ENCODE measurements at regions not wholly inside any gene's neighbourhood (a gene's known extent, or its start where the extent isn't known, plus 50 kb on each side); places are given as distances from the start of the nearest gene placed in this dataset.
A peak's percentile ranks its signal among the peaks of the same experiment; 100 is the strongest.

DNA sequence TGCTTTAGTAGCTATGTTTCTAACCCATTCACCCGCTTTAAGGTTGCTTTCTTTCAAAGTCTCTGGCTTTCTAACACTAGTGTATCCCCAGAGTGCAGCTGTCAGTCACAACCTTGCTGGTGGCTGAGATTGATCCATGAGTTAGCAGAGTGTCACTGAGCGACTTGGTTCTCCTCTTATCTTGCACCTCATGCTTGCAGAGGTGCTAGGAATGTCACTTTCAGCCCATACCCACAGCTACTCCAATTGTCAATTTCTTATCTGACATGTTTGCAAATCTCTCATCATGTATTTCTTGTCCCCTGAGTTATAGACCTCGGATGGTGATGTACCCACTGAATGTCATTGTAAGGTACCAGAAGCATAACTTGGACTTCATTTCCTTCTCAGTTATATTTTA, 1110.2 kb downstream of the GALC start:
- in situ Hi-C loops (cut with HindIII; ENCODE audit: low sequenced_read_pairs), result no loop called here
- DNase-seq (ENCODE audit: low read depth), result no peak
- TF ChIP-seq, protein P1, sequence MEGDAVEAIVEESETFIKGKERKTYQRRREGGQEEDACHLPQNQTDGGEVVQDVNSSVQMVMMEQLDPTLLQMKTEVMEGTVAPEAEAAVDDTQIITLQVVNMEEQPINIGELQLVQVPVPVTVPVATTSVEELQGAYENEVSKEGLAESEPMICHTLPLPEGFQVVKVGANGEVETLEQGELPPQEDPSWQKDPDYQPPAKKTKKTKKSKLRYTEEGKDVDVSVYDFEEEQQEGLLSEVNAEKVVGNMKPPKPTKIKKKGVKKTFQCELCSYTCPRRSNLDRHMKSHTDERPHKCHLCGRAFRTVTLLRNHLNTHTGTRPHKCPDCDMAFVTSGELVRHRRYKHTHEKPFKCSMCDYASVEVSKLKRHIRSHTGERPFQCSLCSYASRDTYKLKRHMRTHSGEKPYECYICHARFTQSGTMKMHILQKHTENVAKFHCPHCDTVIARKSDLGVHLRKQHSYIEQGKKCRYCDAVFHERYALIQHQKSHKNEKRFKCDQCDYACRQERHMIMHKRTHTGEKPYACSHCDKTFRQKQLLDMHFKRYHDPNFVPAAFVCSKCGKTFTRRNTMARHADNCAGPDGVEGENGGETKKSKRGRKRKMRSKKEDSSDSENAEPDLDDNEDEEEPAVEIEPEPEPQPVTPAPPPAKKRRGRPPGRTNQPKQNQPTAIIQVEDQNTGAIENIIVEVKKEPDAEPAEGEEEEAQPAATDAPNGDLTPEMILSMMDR (IDR thresholded peaks at IDR 0.05; ENCODE audit: low read depth, low read length, missing control alignments), result no peak
- no peak overlapping the region for H3K4me3 ChIP-seq (ENCODE audit: low read depth, low read length)

DNA sequence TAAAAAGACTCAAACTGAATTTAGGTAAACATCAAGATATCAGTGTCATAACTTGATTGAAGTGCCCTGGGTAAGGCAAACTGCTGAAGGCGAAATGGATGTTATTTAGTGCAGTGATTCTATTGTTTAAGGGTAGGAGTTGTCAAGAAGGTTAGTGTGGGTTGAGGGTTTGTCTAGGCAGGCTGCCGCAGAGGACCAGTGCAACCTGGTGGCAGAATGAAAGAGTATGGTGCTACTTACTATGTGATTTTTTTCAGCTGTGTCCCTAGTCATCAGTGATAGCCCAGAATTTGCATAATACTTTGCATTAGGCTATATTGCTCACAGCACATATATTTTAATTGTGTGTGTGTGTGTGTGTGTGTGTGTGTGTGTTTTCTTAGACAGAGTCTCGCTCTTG, 1127.0 kb downstream of the GALC start:
- TF ChIP-seq, protein P1 (IDR thresholded peaks at IDR 0.05; ENCODE audit: low read depth, low read length, missing control alignments), result no peak

DNA sequence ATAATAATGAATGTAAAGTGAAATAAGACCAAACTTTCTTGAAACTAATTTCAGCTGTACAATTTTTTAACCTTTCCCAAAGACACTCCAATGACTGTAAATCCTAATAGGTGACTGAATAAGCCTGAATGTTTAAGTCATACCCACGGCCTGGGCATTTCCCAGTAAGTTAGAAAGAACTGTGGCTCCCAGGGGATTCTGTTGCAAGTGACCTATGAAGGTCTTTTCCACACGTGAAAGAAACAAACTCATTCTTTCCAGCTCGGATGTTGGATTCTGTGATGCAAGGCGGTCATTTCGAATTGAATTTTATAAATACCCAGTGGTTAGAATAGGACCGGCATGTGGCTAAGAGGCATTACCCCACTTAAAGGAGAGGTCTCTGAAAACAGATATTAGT, 1134.4 kb downstream of the GALC start:
- TF ChIP-seq, protein P1 (IDR thresholded peaks at IDR 0.05; ENCODE audit: low read depth, low read length, missing control alignments), result no peak
- H3K4me3 ChIP-seq (ENCODE audit: low read depth, low read length), result no peak overlapping the region
- in situ Hi-C loops (cut with HindIII; ENCODE audit: low sequenced_read_pairs), result no loop called here
- DNase-seq (ENCODE audit: low read depth), result peak; percentile 11

More for the DNA sequence above, 1127.0 kb downstream of the GALC start:
- H3K4me3 ChIP-seq (ENCODE audit: low read depth, low read length), result no peak overlapping the region
- in situ Hi-C loops (cut with HindIII; ENCODE audit: low sequenced_read_pairs), result no loop called here
- no peak for DNase-seq (ENCODE audit: low read depth)

DNA sequence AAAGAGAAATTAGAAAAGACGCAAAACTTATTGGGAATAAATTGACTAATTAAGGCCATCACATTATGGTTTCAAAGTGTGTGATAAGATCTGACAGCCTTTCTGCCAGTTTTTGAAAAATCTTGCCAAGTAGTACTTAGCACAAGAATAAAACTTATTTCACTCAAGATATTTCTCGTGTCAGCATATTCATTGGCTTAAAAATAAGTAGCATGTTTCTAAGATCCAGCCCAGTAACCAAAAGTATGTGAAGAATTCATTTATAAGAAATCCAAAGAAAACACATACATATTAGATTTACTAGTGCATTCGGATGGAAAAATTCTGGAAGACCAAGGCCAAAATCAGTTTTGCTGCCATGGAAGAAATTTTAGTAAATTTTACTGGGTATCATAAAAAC, 1135.0 kb downstream of the GALC start:
- H3K4me3 ChIP-seq (ENCODE audit: low read depth, low read length), result no peak overlapping the region

DNA sequence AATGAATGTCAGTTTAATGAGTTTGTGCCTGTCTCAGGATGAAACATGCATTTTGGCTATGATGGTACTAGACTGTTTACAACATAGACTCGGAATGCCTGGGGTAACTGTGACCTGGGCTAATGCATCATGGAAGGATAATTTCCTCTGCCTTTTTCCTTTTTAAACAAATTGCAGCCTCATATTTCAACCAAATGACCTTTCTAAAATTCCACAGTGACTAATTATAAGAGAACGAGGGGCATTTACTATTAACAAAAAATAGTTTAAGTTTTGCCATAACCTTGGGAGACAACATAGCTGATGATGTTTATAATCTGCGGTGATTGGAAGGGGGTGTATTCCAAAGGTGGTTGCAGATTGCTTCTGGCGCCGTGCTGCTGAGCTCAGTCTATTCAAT, 1140.5 kb downstream of the GALC start:
- in situ Hi-C loops (cut with HindIII; ENCODE audit: low sequenced_read_pairs), result no loop called here

More for the DNA sequence above, 1135.0 kb downstream of the GALC start:
- TF ChIP-seq, protein P1 (IDR thresholded peaks at IDR 0.05; ENCODE audit: low read depth, low read length, missing control alignments), result no peak
- peak; percentile 78 for DNase-seq (ENCODE audit: low read depth)
- in situ Hi-C loops (cut with HindIII; ENCODE audit: low sequenced_read_pairs), result no loop called here

DNA sequence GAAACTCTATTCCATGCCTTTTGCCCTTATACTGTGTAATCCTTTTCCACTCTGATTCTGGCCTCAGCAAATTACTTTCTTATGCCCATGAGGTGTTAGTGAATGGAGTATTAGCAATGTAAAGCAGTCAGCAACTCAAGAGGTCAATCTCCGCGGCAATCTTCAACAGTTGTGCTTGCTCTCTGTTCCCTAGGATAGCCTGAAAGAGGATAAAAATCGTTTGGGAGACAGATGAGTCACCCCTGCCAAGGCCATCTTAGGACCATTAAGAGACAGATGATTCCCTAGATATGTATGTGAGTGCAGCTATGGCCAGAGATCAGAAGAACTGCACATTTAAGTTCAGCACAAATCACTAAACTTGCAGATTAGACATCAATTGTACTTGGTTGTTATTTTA, 1145.8 kb downstream of the GALC start:
- no peak overlapping the region for H3K4me3 ChIP-seq (ENCODE audit: low read depth, low read length)
- DNase-seq (ENCODE audit: low read depth), result no peak
- TF ChIP-seq, protein P1 (IDR thresholded peaks at IDR 0.05; ENCODE audit: low read depth, low read length, missing control alignments), result no peak
- in situ Hi-C loops (cut with HindIII; ENCODE audit: low sequenced_read_pairs), result no loop called here

More for the DNA sequence above, 1140.5 kb downstream of the GALC start:
- TF ChIP-seq, protein P1 (IDR thresholded peaks at IDR 0.05; ENCODE audit: low read depth, low read length, missing control alignments), result no peak
- peak; percentile 19 for DNase-seq (ENCODE audit: low read depth)
- H3K4me3 ChIP-seq (ENCODE audit: low read depth, low read length), result no peak overlapping the region

DNA sequence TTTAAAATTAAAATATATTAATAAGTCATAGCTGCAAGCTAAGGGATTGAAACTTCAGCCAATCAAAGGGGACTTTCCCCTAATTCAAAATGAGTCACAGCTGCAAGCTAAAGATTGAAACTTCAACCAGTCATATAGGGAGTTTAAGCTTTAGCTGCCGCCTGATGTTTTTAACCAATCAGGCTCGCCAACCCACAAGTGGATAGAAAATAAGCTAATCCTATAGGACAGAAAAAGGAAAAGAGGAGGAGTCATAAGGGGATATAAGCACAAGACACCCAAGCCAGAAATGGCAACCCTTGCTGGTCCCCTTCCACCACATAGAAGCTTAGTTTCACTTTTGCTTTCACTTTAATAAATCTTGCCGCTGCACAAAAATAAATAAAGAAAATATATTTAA, 1154.6 kb downstream of the GALC start:
- DNase-seq (ENCODE audit: low read depth), result no peak
- H3K4me3 ChIP-seq (ENCODE audit: low read depth, low read length), result no peak overlapping the region
- in situ Hi-C loops (cut with HindIII; ENCODE audit: low sequenced_read_pairs), result no loop called here
- TF ChIP-seq, protein P1 (IDR thresholded peaks at IDR 0.05; ENCODE audit: low read depth, low read length, missing control alignments), result no peak

Measured in astrocyte of the cerebellum (primary cell).